ENCODE measurements at regions not wholly inside any gene's neighbourhood (a gene's known extent, or its start where the extent isn't known, plus 50 kb on each side); places are given as distances from the start of the nearest gene placed in this dataset.
"Not testable (repeated sequence)": the region's sequence is repeated elsewhere in the genome, so short reads cannot be mapped to it uniquely, and the experiment has no call there.

DNA sequence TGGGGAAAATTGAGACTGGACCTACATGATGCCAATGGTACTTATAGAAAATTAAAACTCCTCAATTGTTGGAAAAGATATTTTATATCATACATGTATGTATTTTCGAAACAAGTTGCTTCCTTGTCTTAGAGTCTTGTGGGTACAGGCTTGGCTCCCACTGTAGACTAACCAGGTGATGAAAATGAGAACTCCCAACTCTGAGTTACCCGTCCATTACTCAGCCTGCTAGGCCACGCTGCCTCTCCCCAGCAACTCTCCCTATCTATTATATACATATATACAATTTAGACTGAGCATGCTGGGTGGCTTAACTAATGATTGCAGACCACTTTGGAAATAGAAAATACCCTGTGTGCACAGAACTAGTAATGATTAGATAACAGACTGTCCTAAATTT is 628.7 kb downstream of the LMO4 start:
- DNase-seq (ENCODE audit: low read depth) = no peak

DNA sequence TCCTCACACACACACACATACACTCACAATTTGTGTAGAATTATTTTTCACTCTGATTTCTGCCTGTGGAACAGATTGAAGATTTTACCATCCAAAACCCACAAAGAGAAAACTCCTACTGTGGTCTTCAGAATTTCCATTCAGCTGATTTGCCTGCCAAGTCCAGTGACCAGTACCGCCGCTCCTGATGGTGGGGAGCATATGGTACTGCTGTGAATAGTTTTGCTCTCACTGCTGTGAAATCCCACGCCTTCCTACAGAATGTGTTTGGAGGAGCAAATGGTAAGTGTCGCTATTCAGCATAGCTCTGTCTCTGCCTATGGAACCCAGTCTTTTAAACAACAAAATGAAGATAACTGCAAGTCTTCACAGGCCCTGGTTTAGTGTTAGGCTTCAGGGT is 629.5 kb downstream of the LMO4 start:
- no peak for DNase-seq (ENCODE audit: low read depth)

DNA sequence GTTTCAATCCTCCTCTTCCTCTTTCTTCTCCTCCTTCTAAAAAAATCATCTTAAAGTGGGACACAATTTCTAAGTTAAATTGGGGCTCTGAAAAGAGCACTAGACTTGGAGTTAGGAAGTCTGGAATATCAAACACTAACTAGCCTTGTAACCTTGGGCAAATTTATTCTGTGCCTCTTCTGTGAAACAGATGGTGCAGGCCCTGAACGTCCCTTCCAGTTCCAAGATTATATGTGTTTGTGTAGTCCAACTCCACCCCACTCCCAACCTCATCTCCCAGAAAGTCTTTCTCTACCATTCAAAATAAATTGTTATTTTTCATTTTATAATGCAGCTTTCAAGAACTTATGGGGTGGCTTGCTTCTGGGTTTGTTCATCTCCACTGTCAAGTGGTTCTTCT is 630.0 kb downstream of the LMO4 start:
- DNase-seq (ENCODE audit: low read depth) = no peak

DNA sequence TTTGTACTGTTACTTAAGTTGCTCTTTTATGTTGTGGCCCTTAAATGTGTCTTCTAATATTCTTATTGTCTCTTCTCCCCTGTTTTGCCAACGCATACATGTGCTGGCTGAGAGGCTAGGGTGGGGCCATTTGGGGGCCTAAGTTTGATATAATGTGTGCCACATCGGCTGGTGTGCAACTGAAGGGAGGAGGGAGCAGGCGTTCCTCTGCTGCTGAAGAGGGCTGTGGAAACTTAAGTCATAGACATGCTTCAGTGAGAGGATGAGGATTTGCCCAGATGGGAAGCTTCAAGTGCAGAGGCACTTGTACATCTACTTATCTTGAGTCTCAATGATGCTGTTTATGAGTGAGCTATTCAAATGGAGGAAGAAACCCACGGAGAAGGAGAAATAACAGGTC is 630.6 kb downstream of the LMO4 start:
- DNase-seq (ENCODE audit: low read depth) = no peak

DNA sequence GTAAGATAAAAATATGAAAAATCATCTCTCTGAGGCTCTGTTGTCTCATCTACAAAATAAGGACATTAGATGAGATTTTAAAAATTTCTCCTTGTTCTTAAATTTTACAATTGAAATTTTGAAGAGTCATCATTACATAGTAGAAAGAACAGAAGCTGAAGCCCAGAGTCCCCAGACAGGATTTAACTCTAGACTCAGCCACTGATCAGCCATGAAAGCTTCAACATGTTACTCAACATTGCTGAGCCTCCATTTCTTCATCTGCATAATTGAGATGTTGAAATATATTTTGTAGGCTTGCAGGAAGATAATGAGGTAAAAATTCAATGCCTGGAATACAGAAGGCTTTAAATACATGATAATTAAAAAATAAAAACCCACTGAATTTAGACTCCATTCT is 633.3 kb downstream of the LMO4 start:
- DNase-seq (ENCODE audit: low read depth) = no peak

GRCh38 chr1:87963556-87963955 is 634.9 kb downstream of the LMO4 start:
- DNase-seq (ENCODE audit: low read depth) = no peak

GRCh38 chr1:87965193-87965592 is 636.5 kb downstream of the LMO4 start:
- no peak for DNase-seq (ENCODE audit: low read depth)

DNA sequence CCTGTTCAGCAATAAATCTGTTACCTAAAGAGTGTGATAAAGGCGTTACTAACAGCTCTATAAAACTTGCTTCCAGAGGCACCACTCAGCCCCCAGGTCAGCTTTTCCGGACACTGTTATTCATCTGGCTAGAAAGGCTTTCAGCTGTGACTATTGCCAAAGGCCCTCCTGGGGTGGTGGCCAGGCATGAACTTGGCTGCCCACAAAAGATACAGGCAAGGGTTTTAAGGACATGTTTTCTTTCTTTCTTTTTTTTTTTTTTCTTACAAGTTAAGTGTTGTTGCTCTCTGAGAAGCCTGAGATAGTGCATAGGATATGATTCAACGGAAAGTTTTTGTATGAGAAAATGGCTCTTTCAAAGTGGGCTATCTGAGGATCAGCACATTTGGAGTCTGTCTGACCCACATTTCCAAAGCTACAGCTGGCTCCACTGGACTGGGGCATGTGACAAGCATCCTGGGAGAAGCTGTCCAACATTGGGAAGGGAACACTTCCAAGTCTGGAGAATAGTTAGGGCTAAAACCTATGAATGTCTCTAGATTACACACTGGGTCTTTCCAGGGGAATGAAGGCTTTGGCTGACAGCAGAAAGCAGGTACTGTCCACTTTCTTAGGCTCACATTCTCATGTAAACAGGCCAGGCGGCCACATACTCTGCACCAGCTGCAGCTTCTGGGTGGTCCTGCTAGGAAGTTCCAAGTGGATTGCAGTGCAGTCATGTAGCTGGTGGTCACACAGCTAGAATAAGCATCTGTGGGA is 639.7 kb downstream of the LMO4 start:
- DNase-seq (ENCODE audit: low read depth) = peak; percentile 24

- DNase-seq (ENCODE audit: low read depth) = no peak
Observed at GRCh38 chr1:87969040-87969439, 640.4 kb downstream of the LMO4 start.

- no peak for DNase-seq (ENCODE audit: low read depth)
Observed at GRCh38 chr1:87972811-87973210, 644.1 kb downstream of the LMO4 start.

- DNase-seq (ENCODE audit: low read depth) = no peak
Observed at GRCh38 chr1:87973896-87974295, 645.2 kb downstream of the LMO4 start.

DNA sequence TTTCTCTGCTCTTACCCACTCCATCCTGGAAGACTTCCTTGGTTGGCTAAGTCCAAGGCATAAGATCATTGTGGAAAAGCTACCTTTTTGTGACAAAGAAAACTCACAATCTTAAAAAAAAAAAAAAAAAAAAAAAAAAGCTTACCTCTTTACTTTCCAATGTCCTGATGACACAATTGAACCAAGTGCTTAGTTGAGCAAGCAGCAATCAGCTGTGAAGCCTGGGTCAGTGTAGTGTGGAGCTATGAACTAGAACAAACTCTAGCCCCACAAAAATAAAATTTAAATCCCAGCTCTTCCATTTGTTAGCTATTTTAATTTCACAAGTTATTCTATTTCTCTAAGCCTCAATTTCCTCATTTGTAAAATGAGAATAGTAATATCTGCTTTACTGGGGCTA is 647.6 kb downstream of the LMO4 start:
- no peak for DNase-seq (ENCODE audit: low read depth)

GRCh38 chr1:87977145-87977544 is 648.5 kb downstream of the LMO4 start:
- DNase-seq (ENCODE audit: low read depth) = no peak

DNA sequence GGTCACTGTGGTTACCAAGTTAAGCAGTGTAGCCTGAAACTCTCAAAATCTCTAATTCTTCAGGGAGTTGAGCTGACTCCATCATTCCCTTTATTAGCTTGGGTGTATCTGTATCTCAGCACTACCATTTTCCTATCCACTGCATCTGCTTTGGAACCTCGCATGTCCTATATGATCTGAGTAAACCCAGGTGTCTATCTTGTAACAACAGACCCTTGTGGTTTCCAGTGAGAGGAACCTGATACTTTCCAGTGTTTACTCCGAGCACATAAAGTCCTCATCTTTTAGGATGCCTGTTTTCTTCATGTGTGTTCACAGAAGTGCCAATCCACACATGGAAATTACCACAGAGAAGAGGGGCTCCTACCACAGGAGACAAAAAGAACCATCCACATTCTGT is 650.4 kb downstream of the LMO4 start:
- DNase-seq (ENCODE audit: low read depth) = no peak

DNA sequence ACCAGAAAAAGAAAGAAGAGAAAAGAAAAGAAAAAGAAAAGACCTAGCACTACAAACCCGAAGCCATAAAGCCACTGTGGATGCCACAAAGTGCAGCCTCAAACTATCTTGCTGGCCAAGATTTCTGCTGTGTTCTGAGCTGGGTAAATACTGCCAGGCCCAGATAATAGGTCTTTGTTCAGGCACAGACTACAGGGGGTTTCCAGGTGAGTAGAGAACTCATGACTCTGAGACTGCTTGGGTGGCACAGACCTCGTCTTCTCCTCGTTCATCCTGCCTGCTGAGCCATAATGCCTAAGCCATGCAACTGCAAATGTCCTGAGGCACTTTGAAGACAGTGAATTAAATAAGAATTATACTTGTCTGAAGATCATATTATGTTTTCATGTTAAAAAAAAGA is 651.8 kb downstream of the LMO4 start:
- DNase-seq (ENCODE audit: low read depth) = no peak

GRCh38 chr1:87981386-87981785 is 652.7 kb downstream of the LMO4 start:
- no peak for DNase-seq (ENCODE audit: low read depth)

GRCh38 chr1:87981810-87982209 is 653.1 kb downstream of the LMO4 start:
- DNase-seq (ENCODE audit: low read depth) = no peak

- DNase-seq (ENCODE audit: low read depth) = no peak
Observed at GRCh38 chr1:87983841-87984240, 655.2 kb downstream of the LMO4 start.

DNA sequence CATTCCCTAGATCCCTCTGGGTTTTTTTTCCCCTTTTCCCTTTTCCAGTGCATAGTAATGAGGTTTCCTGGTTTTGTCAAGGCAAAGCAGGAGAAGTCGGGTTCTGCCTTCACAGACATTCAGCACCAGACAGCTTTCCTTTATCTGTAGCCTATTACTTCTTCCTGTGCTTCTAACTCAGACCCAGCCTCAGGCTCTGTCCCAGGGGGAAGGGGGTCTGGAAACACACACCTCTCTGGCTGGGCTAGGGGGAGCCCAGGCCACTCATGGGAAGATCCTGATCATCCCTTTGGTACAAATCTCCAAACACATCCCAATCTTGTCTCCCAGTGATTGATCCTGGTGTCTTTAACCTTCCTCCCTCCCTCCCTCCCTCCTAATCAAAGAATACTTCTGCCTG is 656.4 kb downstream of the LMO4 start:
- no peak for DNase-seq (ENCODE audit: low read depth)

- no peak for DNase-seq (ENCODE audit: low read depth)
Observed at GRCh38 chr1:87986130-87986866, 657.6 kb downstream of the LMO4 start.

DNA sequence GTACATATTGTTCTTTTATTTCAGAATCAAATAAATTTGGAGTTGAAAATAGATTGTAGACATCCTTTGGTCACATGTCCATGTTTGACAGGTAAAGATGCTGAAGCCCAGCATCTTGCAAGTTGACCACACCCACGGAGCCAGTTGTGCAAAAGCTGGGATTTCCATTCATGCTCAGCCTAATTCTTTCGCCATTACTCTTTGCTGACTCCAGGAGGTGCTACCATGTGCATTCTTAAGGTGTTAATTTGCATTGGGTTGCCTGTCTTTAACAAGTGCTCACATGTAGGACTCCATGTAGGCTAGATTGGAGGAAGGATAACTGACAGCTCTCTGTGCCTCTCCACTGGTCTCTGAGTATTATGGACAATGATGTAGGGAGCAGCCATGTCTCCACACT is 660.7 kb downstream of the LMO4 start:
- no peak for DNase-seq (ENCODE audit: low read depth)

DNA sequence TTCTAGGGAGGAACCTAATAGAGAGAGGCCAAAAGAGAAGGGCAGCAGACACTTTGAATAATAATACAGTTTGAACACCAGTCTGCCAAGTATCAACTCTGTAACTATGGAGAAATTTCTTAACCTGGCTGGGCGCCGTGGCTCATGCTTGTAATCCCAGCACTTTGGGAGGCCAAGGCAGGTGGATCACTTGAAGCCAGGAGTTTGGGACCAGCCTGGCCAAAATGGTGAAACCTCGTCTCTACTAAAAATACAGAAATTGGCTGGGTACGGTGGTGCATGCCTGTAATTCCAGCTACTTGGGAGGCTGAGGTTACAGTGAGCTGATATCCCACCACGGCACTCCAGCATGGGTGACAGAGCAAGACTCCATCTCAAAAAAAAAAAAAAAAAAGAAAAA is 663.9 kb downstream of the LMO4 start:
- DNase-seq (ENCODE audit: low read depth) = not testable (repeated sequence)

DNA sequence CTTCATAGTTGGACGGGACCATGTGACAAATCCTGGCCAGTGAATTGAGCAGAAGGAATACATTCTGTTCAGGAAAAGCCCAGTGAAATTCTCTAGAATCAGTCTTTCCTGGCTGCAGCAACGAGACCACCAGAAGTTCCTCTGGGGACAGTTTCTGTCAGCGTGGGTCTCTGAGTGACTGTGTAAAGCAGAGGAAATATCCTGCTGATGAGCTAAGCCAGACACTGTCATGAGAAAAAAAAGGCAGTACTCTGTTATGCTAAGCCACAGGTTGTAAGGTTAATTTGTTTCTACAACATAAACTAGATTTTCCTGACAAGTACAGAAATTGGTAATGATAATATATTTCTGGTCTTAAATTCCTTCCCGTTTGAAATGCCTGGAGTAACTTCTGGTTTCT is 664.4 kb downstream of the LMO4 start:
- DNase-seq (ENCODE audit: low read depth) = no peak

- DNase-seq (ENCODE audit: low read depth) = no peak
Observed at GRCh38 chr1:87999852-88000251, 671.2 kb downstream of the LMO4 start.
